OCI-LY7 (cell line): ENCODE measurements at regions not wholly inside any gene's neighbourhood (a gene's known extent, or its start where the extent isn't known, plus 50 kb on each side); places are given as distances from the start of the nearest gene placed in this dataset.

Experiments used
- BruUV-seq: library from RNA; stranded (reverse); fragments of 400-500 nt; replicated peaks from 2 replicates; lab custom pipeline; 2021; lab: Mats Ljungman, UMichigan
- CTCF ChIA-PET: fragments of 300-600 bp; sonication (Branson Sonifier 250); formaldehyde crosslinking; loops from one replicate; lab custom pipeline; 2022; ENCODE audit warnings: antibody characterized with exemption; ENCODE audit not compliant: unreplicated experiment; lab: Charles Lee
- POLR2A ChIA-PET: fragments of 300-600 bp; sonication (Branson Sonifier 250); formaldehyde crosslinking; loops from one replicate; lab custom pipeline; 2022; ENCODE audit warnings: antibody characterized with exemption; lab: Charles Lee
- DNase-seq: peaks from one replicate; pipeline ENCODE4 v3.0.0-alpha.2; 2015; ENCODE audit warnings: low spot score
- H2AFZ ChIP-seq: fragments of 200-600 bp; sonication (generic), shearing (Covaris generic); 2 replicates; pipeline ENCODE4 v1.6.1; 2014; ENCODE audit warnings: mild to moderate bottlenecking, antibody characterized with exemption, low read length, moderate library complexity
- H3K27ac ChIP-seq: fragments of 200-600 bp; sonication (generic); 2 replicates; pipeline ENCODE4 v1.5.1; 2014; ENCODE audit warnings: mixed run types, low read depth, mild to moderate bottlenecking, moderate library complexity, low read length, inconsistent platforms; ENCODE audit not compliant: poor library complexity, severe bottlenecking
- H3K36me3 ChIP-seq: fragments of 200-600 bp; sonication (generic); 2 replicates; pipeline ENCODE4 v1.6.1; 2014; ENCODE audit warnings: mild to moderate bottlenecking, antibody characterized with exemption, low read length, moderate library complexity, mixed read lengths; ENCODE audit not compliant: insufficient read depth
- H3K4me1 ChIP-seq: fragments of 200-600 bp; sonication (generic); 2 replicates; pipeline ENCODE4 v1.5.1; 2014; ENCODE audit warnings: mild to moderate bottlenecking, low read length; ENCODE audit not compliant: insufficient read depth, poor library complexity, severe bottlenecking
- H3K4me2 ChIP-seq: fragments of 200-600 bp; sonication (generic); 2 replicates; pipeline ENCODE4 v1.6.1; 2014; ENCODE audit warnings: mild to moderate bottlenecking, low read length
- H3K4me3 ChIP-seq: fragments of 200-600 bp; sonication (generic); 2 replicates; pipeline ENCODE4 v1.5.1; 2014; ENCODE audit warnings: mild to moderate bottlenecking, low read depth, low read length; ENCODE audit not compliant: poor library complexity, severe bottlenecking
- H3K79me2 ChIP-seq: fragments of 200-600 bp; sonication (generic); 2 replicates; pipeline ENCODE4 v1.6.1; 2016; ENCODE audit warnings: low read depth, mild to moderate bottlenecking, low read length, moderate library complexity, mixed read lengths; ENCODE audit not compliant: insufficient read depth
- H3K9me2 ChIP-seq: fragments of 200-600 bp; sonication (generic); 2 replicates; pipeline ENCODE4 v1.6.1; 2016; ENCODE audit warnings: mild to moderate bottlenecking, low read length, mixed read lengths; ENCODE audit not compliant: insufficient read depth
- H3K9me3 ChIP-seq: fragments of 200-600 bp; sonication (generic); 2 replicates; pipeline ENCODE4 v1.6.1; 2014; ENCODE audit warnings: mild to moderate bottlenecking, mixed run types, low read length, mixed read lengths
- H4K20me1 ChIP-seq: fragments of 200-600 bp; sonication (generic); 2 replicates; pipeline ENCODE4 v1.6.1; 2014; ENCODE audit warnings: mild to moderate bottlenecking, antibody characterized with exemption, low read length, moderate library complexity, mixed read lengths; ENCODE audit not compliant: insufficient read depth
- EZH2phosphoT487 ChIP-seq: fragments of 200-600 bp; sonication (generic); IDR thresholded peaks from 2 replicates; pipeline ENCODE4 v1.6.1; 2018; ENCODE audit warnings: low read depth, borderline replicate concordance, mild to moderate bottlenecking, mixed run types, antibody characterized with exemption, low read length, moderate library complexity, mixed read lengths
- intact Hi-C: fragments of 100-400 bp; cut with micrococcal nuclease; formaldehyde crosslinking; loops from one replicate; pipeline ENCODE4 v1.10.0; 2022; ENCODE audit not compliant: unreplicated experiment
- TF ChIP-seq, protein P1 (sequence below): fragments of 200-600 bp; sonication (generic); conservative IDR thresholded peaks from 2 replicates; pipeline ENCODE4 v1.5.1; 2014; ENCODE audit warnings: mild to moderate bottlenecking, antibody characterized with exemption, low read length, moderate library complexity, mixed read lengths

- Histone ChIP-seq H3K9me2 (no peaks in the 10 kb centered on the region), H4K20me1 (no peaks in the 10 kb centered on the region), H2AFZ (no peak overlapping the region), H3K9me3 (no peaks in the 10 kb centered on the region), H3K4me1 (no peaks in the 10 kb centered on the region), H3K79me2 (no peaks in the 10 kb centered on the region), H3K4me2 (no peak overlapping the region), H3K36me3 (no peaks in the 10 kb centered on the region), H3K4me3 (no peak overlapping the region), H3K27ac (no peak overlapping the region)
- BruUV-seq: no TSS peak
- no peak for DNase-seq
- TF ChIP-seq, protein P1, sequence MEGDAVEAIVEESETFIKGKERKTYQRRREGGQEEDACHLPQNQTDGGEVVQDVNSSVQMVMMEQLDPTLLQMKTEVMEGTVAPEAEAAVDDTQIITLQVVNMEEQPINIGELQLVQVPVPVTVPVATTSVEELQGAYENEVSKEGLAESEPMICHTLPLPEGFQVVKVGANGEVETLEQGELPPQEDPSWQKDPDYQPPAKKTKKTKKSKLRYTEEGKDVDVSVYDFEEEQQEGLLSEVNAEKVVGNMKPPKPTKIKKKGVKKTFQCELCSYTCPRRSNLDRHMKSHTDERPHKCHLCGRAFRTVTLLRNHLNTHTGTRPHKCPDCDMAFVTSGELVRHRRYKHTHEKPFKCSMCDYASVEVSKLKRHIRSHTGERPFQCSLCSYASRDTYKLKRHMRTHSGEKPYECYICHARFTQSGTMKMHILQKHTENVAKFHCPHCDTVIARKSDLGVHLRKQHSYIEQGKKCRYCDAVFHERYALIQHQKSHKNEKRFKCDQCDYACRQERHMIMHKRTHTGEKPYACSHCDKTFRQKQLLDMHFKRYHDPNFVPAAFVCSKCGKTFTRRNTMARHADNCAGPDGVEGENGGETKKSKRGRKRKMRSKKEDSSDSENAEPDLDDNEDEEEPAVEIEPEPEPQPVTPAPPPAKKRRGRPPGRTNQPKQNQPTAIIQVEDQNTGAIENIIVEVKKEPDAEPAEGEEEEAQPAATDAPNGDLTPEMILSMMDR: no peak
- CTCF ChIA-PET: no interaction called here
- POLR2A ChIA-PET: no interaction called here
- intact Hi-C loops: no loop called here
Measured at GRCh38 chr2:17262854-17263569, 255.2 kb downstream of the RAD51AP2 start.

DNA sequence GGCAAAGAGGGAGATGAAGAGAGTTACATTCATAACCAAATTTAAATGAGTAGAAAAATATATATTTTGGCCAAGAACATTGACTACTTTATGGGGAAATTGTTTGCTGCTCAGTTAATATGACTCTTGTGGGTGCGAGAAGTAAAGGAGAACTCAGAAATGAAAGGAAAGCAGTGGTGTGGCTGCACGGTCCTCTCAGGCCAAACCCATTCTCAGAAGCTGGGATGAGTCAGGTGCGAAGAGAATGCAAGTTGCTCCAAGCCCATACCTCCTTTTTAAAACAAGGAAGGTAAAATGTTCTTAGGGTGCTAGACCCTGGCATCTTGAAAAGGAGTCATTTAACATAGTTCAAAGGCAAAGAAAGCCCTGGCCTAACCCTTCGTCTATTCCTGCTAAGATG lies 258.6 kb downstream of the RAD51AP2 start:
- no TSS peak for BruUV-seq
- Histone ChIP-seq H3K27ac (no peak overlapping the region), H3K4me1 (no peaks in the 10 kb centered on the region), H3K79me2 (no peaks in the 10 kb centered on the region), H3K36me3 (no peaks in the 10 kb centered on the region), H4K20me1 (no peaks in the 10 kb centered on the region), H3K9me3 (no peaks in the 10 kb centered on the region), H3K4me3 (no peak overlapping the region), H3K4me2 (no peak overlapping the region), H2AFZ (no peak overlapping the region), H3K9me2 (no peaks in the 10 kb centered on the region)
- no peak for TF ChIP-seq EZH2phosphoT487
- TF ChIP-seq, protein P1: no peak
- POLR2A ChIA-PET: no interaction called here
- CTCF ChIA-PET: no interaction called here
- intact Hi-C loops: no loop called here
- DNase-seq: no peak

GRCh38 chr2:17258861-17259260 lies 259.4 kb downstream of the RAD51AP2 start:
- intact Hi-C loops: no loop called here
- ChIA-PET POLR2A (interaction anchor here (0.6 kb wide), 1 partner anchor 316 kb away, joined by 3 read pairs; no protein-coding TSS in a partner anchor), CTCF (no interaction called here)
- Histone ChIP-seq H2AFZ (no peak overlapping the region), H3K27ac (no peak overlapping the region), H3K9me3 (no peaks in the 10 kb centered on the region), H3K4me3 (no peak overlapping the region), H3K4me1 (no peaks in the 10 kb centered on the region), H3K9me2 (no peaks in the 10 kb centered on the region), H3K4me2 (no peak overlapping the region), H3K79me2 (no peaks in the 10 kb centered on the region), H4K20me1 (no peaks in the 10 kb centered on the region), H3K36me3 (no peaks in the 10 kb centered on the region)
- BruUV-seq: no TSS peak
- DNase-seq: no peak
- TF ChIP-seq, protein P1: no peak
- TF ChIP-seq EZH2phosphoT487: no peak
